ENCODE measurements at regions not wholly inside any gene's neighbourhood (a gene's known extent, or its start where the extent isn't known, plus 50 kb on each side); places are given as distances from the start of the nearest gene placed in this dataset.

DNA sequence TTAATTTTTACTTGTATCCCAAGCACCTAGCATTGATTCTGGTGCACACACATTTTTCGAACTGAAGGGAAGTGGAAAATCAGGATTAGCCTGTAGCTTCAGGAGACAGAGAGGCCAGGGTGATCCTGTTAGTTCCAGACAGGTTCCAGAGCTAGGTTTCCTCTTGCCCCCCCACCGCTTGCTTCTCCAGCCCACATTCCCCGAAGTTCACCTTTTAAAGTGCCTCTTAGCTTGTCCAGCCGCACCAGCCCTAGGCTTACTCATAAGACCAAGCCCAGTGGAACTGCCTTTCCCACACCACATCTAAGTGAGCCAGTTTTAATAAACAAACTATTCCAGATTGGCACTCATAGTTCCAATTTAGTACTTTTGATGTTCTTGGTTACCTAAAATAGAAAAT lies 898.6 kb upstream of the KLHL29 start:
- H3K4me1 ChIP-seq (ENCODE audit: control insufficient read depth, insufficient read depth, low read length) = no peaks in the 10 kb centered on the region
- peaks cover 3% of the 10 kb centered on the region for H3K9me3 ChIP-seq (replicated peaks; ENCODE audit: low read length)
- H3K4me3 ChIP-seq (ENCODE audit: low read length) = no peak overlapping the region
- H3K9ac ChIP-seq (ENCODE audit: low read depth, low read length) = no peak overlapping the region
- no peaks in the 10 kb centered on the region for H3K36me3 ChIP-seq (ENCODE audit: insufficient read depth, low read length)
- no peak overlapping the region for H3K4me2 ChIP-seq (ENCODE audit: low read length)
- no peaks in the 10 kb centered on the region for H3K27me3 ChIP-seq (ENCODE audit: control insufficient read depth, insufficient read depth, low read length)

DNA sequence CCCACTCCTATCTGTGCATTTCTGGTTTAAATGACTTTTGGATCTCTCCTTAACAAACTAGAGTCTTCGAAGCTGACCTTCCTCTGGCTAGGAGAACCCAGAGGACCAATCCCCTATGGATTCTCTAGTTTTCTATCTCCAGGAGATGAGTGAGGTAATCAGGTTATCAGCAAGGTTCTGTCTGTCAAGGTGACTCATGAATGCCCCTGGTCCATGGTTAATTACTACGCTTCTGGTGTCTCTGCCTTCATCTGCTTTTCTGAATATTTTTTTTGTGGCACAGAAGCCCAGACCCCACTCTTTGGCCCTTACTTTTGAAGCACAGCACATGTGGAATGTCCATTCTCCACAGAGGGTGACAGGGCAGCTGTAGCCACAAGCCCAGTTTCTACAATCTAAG lies 897.9 kb upstream of the KLHL29 start:
- H3K4me1 ChIP-seq (ENCODE audit: control insufficient read depth, insufficient read depth, low read length) = no peaks in the 10 kb centered on the region
- H3K9me3 ChIP-seq (replicated peaks; ENCODE audit: low read length) = no peaks in the 10 kb centered on the region

GRCh38 chr2:22487541-22487940 lies 897.4 kb upstream of the KLHL29 start:
- H3K36me3 ChIP-seq (ENCODE audit: insufficient read depth, low read length) = no peaks in the 10 kb centered on the region
- no peak overlapping the region for H3K9ac ChIP-seq (ENCODE audit: low read depth, low read length)
- H3K4me1 ChIP-seq (ENCODE audit: control insufficient read depth, insufficient read depth, low read length) = no peaks in the 10 kb centered on the region
- no peak overlapping the region for H3K4me2 ChIP-seq (ENCODE audit: low read length)
- no peaks in the 10 kb centered on the region for H3K9me3 ChIP-seq (replicated peaks; ENCODE audit: low read length)
- no peaks in the 10 kb centered on the region for H3K27me3 ChIP-seq (ENCODE audit: control insufficient read depth, insufficient read depth, low read length)
- H3K4me3 ChIP-seq (ENCODE audit: low read length) = no peak overlapping the region

More for the DNA sequence above, 897.9 kb upstream of the KLHL29 start:
- no peaks in the 10 kb centered on the region for H3K36me3 ChIP-seq (ENCODE audit: insufficient read depth, low read length)
- no peak overlapping the region for H3K4me2 ChIP-seq (ENCODE audit: low read length)
- no peak overlapping the region for H3K9ac ChIP-seq (ENCODE audit: low read depth, low read length)
- H3K4me3 ChIP-seq (ENCODE audit: low read length) = no peak overlapping the region
- no peaks in the 10 kb centered on the region for H3K27me3 ChIP-seq (ENCODE audit: control insufficient read depth, insufficient read depth, low read length)

DNA sequence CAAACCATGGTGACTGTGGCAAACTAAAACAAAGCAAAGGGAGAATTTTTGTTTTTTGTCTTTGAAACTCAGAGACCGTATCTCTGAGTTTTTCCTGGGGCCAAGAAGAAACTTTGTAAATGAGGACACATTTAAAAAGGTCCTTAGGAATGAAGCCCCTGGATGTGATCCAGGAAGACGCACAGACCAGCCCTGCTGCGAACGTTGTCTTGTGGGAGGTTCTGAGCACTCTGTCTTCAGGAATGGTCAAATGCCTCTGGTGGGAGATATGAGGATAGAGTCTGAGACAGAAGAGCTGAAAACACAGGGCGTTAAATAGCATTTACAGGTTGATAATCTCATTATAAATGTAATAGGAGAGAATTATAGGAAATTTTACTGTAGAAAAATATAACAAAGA lies 893.5 kb upstream of the KLHL29 start:
- Histone ChIP-seq H3K9ac (ENCODE audit: low read depth, low read length) (no peak overlapping the region), H3K27me3 (ENCODE audit: control insufficient read depth, insufficient read depth, low read length) (no peaks in the 10 kb centered on the region), H3K4me3 (ENCODE audit: low read length) (no peak overlapping the region), H3K4me1 (ENCODE audit: control insufficient read depth, insufficient read depth, low read length) (no peaks in the 10 kb centered on the region), H3K36me3 (ENCODE audit: insufficient read depth, low read length) (no peaks in the 10 kb centered on the region), H3K9me3 (replicated peaks; ENCODE audit: low read length) (no peaks in the 10 kb centered on the region), H3K4me2 (ENCODE audit: low read length) (no peak overlapping the region)

- H3K36me3 ChIP-seq (ENCODE audit: insufficient read depth, low read length) = no peaks in the 10 kb centered on the region
- H3K27me3 ChIP-seq (ENCODE audit: control insufficient read depth, insufficient read depth, low read length) = no peaks in the 10 kb centered on the region
- H3K4me3 ChIP-seq (ENCODE audit: low read length) = no peak overlapping the region
- no peaks in the 10 kb centered on the region for H3K4me1 ChIP-seq (ENCODE audit: control insufficient read depth, insufficient read depth, low read length)
- no peaks in the 10 kb centered on the region for H3K9me3 ChIP-seq (replicated peaks; ENCODE audit: low read length)
- H3K4me2 ChIP-seq (ENCODE audit: low read length) = no peak overlapping the region
- H3K9ac ChIP-seq (ENCODE audit: low read depth, low read length) = no peak overlapping the region
Observed at GRCh38 chr2:22494156-22494555, 890.8 kb upstream of the KLHL29 start.

DNA sequence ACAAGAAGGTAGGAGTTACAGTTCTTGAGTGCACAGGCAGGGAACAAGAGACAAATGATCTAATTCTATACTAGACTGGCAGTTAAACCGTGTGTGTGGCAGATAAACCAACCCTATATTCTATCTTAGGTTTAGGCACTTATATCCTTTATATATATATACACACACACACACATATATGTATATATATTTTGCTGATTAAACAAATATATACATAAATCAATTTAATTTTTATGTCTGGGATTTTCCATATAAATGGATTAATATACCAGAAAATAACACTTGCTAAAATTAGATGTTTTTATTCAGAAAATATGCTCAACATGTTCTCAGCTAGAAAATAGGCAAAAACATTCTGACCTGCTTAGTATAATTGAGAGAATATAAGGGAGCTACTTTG lies 887.9 kb upstream of the KLHL29 start:
- Histone ChIP-seq H3K4me2 (ENCODE audit: low read length) (no peak overlapping the region), H3K27me3 (ENCODE audit: control insufficient read depth, insufficient read depth, low read length) (no peaks in the 10 kb centered on the region), H3K36me3 (ENCODE audit: insufficient read depth, low read length) (no peaks in the 10 kb centered on the region)

DNA sequence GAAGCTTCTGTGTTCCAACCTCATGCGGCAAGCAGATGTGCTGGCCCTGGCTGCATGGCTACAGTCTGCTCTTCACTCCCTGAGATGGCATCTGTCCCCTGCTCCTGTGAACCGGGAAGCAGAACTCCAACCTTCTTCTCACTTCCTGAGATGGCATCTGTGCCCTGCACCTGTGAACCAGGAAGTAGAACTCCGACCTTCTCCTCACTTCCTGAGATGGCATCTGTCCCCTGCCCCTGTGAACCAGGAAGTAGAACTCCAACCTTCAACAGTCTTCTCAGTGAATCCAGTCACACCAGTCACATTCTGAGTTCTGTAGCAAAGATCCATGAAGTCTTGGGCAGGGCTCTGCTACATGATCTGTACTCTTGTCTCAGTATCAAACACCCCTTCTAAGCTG lies 887.2 kb upstream of the KLHL29 start:
- Histone ChIP-seq H3K4me1 (ENCODE audit: control insufficient read depth, insufficient read depth, low read length) (no peaks in the 10 kb centered on the region), H3K27me3 (ENCODE audit: control insufficient read depth, insufficient read depth, low read length) (no peaks in the 10 kb centered on the region), H3K9me3 (replicated peaks; ENCODE audit: low read length) (no peaks in the 10 kb centered on the region)

More for the DNA sequence above, 887.9 kb upstream of the KLHL29 start:
- Histone ChIP-seq H3K4me1 (ENCODE audit: control insufficient read depth, insufficient read depth, low read length) (no peaks in the 10 kb centered on the region), H3K9ac (ENCODE audit: low read depth, low read length) (no peak overlapping the region), H3K4me3 (ENCODE audit: low read length) (no peak overlapping the region), H3K9me3 (replicated peaks; ENCODE audit: low read length) (no peaks in the 10 kb centered on the region)

GRCh38 chr2:22499082-22499839 lies 885.7 kb upstream of the KLHL29 start:
- Histone ChIP-seq H3K9ac (ENCODE audit: low read depth, low read length) (no peak overlapping the region), H3K9me3 (replicated peaks; ENCODE audit: low read length) (no peaks in the 10 kb centered on the region), H3K27me3 (ENCODE audit: control insufficient read depth, insufficient read depth, low read length) (no peaks in the 10 kb centered on the region), H3K36me3 (ENCODE audit: insufficient read depth, low read length) (no peaks in the 10 kb centered on the region), H3K4me3 (ENCODE audit: low read length) (no peak overlapping the region), H3K4me2 (ENCODE audit: low read length) (no peak overlapping the region), H3K4me1 (ENCODE audit: control insufficient read depth, insufficient read depth, low read length) (no peaks in the 10 kb centered on the region)

More for the DNA sequence above, 887.2 kb upstream of the KLHL29 start:
- no peaks in the 10 kb centered on the region for H3K36me3 ChIP-seq (ENCODE audit: insufficient read depth, low read length)
- H3K9ac ChIP-seq (ENCODE audit: low read depth, low read length) = no peak overlapping the region
- H3K4me3 ChIP-seq (ENCODE audit: low read length) = no peak overlapping the region
- no peak overlapping the region for H3K4me2 ChIP-seq (ENCODE audit: low read length)

- Histone ChIP-seq H3K27me3 (ENCODE audit: control insufficient read depth, insufficient read depth, low read length) (no peaks in the 10 kb centered on the region), H3K4me3 (ENCODE audit: low read length) (no peak overlapping the region), H3K36me3 (ENCODE audit: insufficient read depth, low read length) (no peaks in the 10 kb centered on the region), H3K4me1 (ENCODE audit: control insufficient read depth, insufficient read depth, low read length) (no peaks in the 10 kb centered on the region), H3K9ac (ENCODE audit: low read depth, low read length) (no peak overlapping the region), H3K4me2 (ENCODE audit: low read length) (no peak overlapping the region), H3K9me3 (replicated peaks; ENCODE audit: low read length) (no peaks in the 10 kb centered on the region)
Observed at GRCh38 chr2:22500555-22500935, 884.4 kb upstream of the KLHL29 start.

GRCh38 chr2:22501851-22502250 lies 883.1 kb upstream of the KLHL29 start:
- Histone ChIP-seq H3K36me3 (ENCODE audit: insufficient read depth, low read length) (no peaks in the 10 kb centered on the region), H3K27me3 (ENCODE audit: control insufficient read depth, insufficient read depth, low read length) (no peaks in the 10 kb centered on the region), H3K4me3 (ENCODE audit: low read length) (no peak overlapping the region), H3K9ac (ENCODE audit: low read depth, low read length) (no peak overlapping the region), H3K4me1 (ENCODE audit: control insufficient read depth, insufficient read depth, low read length) (no peaks in the 10 kb centered on the region), H3K4me2 (ENCODE audit: low read length) (no peak overlapping the region), H3K9me3 (replicated peaks; ENCODE audit: low read length) (no peaks in the 10 kb centered on the region)

GRCh38 chr2:22513563-22513962 lies 871.4 kb upstream of the KLHL29 start:
- no peak overlapping the region for H3K4me3 ChIP-seq (ENCODE audit: low read length)
- H3K4me1 ChIP-seq (ENCODE audit: control insufficient read depth, insufficient read depth, low read length) = no peaks in the 10 kb centered on the region
- no peaks in the 10 kb centered on the region for H3K36me3 ChIP-seq (ENCODE audit: insufficient read depth, low read length)
- no peak overlapping the region for H3K9ac ChIP-seq (ENCODE audit: low read depth, low read length)
- H3K9me3 ChIP-seq (replicated peaks; ENCODE audit: low read length) = peaks cover 5% of the 10 kb centered on the region
- no peaks in the 10 kb centered on the region for H3K27me3 ChIP-seq (ENCODE audit: control insufficient read depth, insufficient read depth, low read length)
- H3K4me2 ChIP-seq (ENCODE audit: low read length) = no peak overlapping the region

DNA sequence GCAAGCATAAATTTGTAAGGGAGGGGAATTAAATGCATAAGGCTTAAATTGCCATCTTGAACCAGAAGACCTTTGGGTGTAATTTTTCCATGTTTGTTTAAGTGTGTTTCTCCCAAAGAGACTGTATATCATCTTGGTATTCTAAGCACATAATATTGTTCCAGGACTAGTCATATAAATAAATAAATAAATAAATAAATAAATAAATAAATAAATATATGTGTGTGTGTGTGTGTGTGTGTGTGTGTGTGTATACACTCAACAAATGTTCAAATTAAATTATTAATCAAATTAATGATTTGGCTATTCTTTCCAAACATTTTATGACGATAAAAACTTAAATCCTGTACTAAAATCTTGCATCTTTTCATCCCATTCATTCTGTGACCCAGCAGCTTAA lies 867.8 kb upstream of the KLHL29 start:
- Histone ChIP-seq H3K4me1 (ENCODE audit: control insufficient read depth, insufficient read depth, low read length) (no peaks in the 10 kb centered on the region), H3K9me3 (replicated peaks; ENCODE audit: low read length) (peaks cover 2% of the 10 kb centered on the region)

More for the DNA sequence above, 867.8 kb upstream of the KLHL29 start:
- Histone ChIP-seq H3K9ac (ENCODE audit: low read depth, low read length) (no peak overlapping the region), H3K4me2 (ENCODE audit: low read length) (no peak overlapping the region), H3K36me3 (ENCODE audit: insufficient read depth, low read length) (no peaks in the 10 kb centered on the region), H3K27me3 (ENCODE audit: control insufficient read depth, insufficient read depth, low read length) (no peaks in the 10 kb centered on the region), H3K4me3 (ENCODE audit: low read length) (no peak overlapping the region)

All from skeletal muscle satellite cell (primary cell).